Pulmonary artery endothelial cell (primary cell): ENCODE measurements at regions not wholly inside any gene's neighbourhood (a gene's known extent, or its start where the extent isn't known, plus 50 kb on each side); places are given as distances from the start of the nearest gene placed in this dataset.
"Not testable (repeated sequence)": the region's sequence is repeated elsewhere in the genome, so short reads cannot be mapped to it uniquely, and the experiment has no call there.

Experiments
- DNase-seq: peaks from one replicate; pipeline ENCODE4 v3.0.0-alpha.2; 2011; ENCODE audit warnings: low read depth, low spot score

DNA sequence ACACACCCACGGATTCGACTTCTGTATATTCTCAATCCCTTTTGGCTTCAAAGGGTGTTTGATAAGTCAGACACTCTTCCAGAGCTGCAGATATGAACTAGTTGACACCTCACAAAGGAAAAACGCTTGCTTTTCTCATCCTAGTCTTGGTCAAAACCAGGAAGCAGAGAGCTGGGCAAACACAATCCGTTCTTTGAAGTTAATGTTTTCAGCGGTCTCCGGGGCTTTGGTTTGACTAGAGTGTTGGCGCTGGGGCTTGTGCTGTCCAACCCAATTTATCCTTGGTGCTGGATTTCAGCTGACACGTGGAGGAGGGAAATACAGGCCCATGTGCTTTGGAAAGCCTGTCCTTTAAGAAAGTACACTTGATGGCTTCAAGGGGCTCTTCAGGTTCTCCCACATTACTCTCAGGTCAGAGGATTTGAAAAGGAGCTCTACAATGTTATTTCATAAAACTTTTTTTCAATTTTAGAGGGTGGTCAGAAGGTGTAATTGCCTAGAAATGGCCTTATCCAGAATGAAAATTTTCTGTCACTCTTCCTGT is 985.8 kb downstream of the VRK1 start:
- DNase-seq, result no peak

GRCh38 chr14:97785495-97785894 is 988.3 kb downstream of the VRK1 start:
- DNase-seq, result no peak

GRCh38 chr14:97788364-97788763 is 991.2 kb downstream of the VRK1 start:
- DNase-seq, result no peak

- DNase-seq, result no peak
Measured at GRCh38 chr14:97788846-97789526, 991.8 kb downstream of the VRK1 start.

- DNase-seq, result no peak
Measured at GRCh38 chr14:97791072-97791471, 993.9 kb downstream of the VRK1 start.

GRCh38 chr14:97791906-97792305 is 994.7 kb downstream of the VRK1 start:
- DNase-seq, result no peak

DNA sequence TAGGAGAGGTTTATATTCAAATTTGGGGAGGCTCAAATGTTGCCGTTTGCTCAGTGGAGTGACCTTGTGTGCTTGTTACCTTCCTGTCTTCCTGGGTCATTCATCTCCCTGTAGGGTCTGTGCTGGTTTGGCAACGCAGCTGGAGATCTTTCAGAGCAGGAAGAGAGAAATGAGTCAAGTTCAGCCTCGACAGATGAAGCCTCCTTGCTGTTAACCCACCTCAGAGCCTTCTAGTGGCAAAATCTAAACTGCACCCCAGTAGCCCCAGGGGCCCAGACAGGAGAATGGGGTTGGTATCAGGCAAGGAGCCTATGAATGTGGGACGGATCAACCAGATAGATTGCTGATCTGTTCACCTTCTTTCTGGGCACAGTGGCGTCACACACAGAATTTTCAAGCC is 999.3 kb downstream of the VRK1 start:
- no peak for DNase-seq

- no peak for DNase-seq
Measured at GRCh38 chr14:97798176-97798575, 1001.0 kb downstream of the VRK1 start.

DNA sequence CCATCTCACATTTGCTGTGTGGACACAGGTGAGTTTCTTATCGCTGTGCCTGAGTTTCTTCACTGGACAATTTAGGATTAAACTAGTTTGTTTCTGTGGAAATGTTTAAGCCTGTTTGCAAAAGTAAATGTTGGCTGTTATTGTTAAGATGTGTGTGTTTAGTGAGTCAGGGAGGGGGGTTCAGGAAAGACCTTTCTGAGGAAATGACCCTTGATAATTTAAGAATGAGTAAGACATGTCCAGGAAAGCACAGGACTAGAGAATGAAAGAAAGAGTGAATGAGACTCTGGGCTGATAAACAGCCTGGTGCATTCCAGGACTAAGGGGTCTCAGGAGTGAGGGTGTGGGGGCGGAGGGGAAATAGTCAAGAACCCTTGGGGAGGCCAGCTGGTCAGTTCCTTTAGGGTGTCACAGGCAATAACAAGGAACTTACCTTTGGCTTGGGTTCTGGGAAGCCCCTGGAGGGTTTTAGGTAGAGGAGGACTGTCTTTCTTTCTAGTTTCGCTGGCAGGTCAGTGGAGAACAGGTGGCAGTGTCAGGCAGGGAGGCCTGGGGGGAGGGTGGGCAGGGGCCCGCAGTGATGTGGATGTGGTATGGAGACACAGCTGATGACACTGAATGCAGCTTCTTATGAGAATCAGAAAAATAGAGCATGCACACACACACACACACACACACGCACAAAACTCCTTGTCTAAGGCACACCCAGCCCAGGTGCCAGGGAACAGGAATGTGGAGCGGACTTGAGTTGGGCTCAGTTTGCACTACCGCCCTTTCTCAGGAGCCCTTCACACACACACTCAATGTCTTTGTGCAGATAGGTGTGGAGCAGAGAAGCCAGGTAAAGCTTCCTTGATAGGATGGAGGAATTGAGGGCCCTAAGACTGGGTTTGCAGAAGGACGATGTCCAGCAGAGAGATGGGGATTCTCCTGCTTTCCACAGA is 1005.5 kb downstream of the VRK1 start:
- peak; percentile 15 for DNase-seq

GRCh38 chr14:97804056-97804455 is 1006.9 kb downstream of the VRK1 start:
- DNase-seq, result no peak

- no peak for DNase-seq
Measured at GRCh38 chr14:97806891-97807290, 1009.7 kb downstream of the VRK1 start.

GRCh38 chr14:97808541-97808940 is 1011.4 kb downstream of the VRK1 start:
- not testable (repeated sequence) for DNase-seq

GRCh38 chr14:97813556-97813955 is 1016.4 kb downstream of the VRK1 start:
- DNase-seq, result no peak

DNA sequence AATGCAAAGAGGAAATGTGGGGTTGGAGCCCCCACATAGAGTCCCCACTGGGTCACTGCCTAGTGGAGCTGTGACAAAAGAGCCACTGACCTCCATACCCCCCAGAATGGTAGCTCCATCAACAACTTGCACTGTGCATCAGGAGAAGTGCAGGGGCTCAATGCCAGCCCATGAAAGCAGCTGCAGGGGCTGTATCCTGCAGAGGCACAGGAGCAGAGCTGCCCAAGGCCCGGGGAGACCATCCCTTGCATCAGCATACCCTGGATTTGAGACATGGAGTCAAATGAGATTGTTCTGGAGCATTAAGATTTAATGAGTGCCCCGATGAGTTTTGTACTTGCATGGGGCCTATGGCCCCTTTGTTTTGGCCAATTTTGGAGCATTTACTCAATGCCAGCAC is 1023.6 kb downstream of the VRK1 start:
- no peak for DNase-seq

DNA sequence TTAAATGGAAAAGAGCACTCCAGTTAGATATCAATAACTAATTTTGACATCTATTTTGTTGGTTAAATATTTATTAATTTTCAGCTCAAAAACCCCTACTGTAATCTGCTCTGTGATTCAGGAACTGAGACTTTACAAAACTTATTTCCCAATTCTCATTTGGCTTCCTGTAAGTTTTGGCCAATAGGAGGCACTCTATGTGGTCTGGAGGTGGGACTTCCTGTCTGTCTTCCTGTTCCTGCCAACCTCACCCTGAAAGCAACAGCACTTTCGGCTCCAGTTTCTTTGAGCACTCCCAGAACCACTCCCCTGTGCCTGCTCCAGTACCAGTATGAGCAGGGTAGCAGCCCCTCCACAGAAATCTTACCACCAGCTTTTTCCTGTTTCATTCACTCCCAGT is 1027.0 kb downstream of the VRK1 start:
- DNase-seq, result no peak

GRCh38 chr14:97827746-97828145 is 1030.6 kb downstream of the VRK1 start:
- DNase-seq, result no peak

DNA sequence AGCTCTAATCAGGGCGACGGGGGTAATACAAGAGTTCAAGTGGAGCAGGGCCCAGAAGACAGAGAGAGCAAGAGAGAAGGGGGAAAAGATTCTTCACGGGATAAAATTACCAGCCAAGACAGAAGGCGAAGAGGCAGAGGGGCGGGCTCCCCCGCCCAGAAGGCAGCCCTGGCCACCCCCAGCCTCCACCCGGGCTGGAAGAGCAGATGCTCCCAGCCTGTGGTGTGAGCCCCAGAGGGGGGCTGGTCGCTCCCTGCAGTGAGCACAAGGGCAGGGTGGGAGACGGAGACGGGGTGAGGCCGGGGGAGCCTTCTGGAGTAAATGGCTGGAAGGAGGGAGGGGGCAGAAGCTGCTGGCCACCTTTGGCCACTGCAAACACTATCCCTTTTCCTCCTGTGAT is 1035.6 kb downstream of the VRK1 start:
- DNase-seq, result no peak

GRCh38 chr14:97838986-97839385 is 1041.8 kb downstream of the VRK1 start:
- DNase-seq, result no peak

DNA sequence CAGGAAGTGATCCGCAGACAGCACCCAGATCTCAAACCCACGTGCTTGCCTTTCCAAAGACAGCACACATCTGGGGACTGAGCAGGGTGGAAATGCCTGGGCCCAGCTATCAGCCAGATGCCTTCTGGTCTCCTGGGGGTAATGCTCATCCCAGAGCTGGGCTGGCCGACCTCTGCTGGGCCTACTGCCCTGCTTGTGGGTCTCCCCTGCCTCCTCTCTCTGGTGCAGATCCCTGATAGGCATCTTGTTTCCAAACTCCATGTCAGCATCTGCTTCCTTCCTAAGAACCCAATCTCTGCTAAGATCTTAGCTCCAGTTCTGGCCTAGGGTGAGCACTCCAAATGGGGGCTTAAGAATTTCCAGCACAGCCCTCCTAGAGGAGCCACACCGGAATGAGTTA is 1043.0 kb downstream of the VRK1 start:
- DNase-seq, result no peak

- DNase-seq, result no peak
Measured at GRCh38 chr14:97841762-97842161, 1044.6 kb downstream of the VRK1 start.

DNA sequence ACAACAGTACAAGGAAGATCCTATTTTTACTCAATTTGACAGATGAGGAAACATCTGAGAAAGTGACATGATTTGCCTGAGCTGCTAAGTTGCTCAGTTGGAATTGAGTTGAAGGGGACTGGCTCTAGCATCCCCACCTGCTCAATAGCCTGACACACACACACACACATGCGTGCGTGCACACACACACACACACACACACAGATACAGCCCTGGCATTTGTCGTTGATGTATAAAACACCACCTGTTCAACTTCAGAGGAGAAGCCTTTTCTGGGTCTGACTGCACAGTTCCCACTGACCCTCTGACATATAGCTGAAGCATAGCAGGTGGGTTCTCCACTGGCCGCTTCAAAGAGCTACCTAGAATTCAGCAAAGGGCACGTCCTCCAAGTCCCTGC is 1045.9 kb downstream of the VRK1 start:
- no peak for DNase-seq

GRCh38 chr14:97844042-97844441 is 1046.9 kb downstream of the VRK1 start:
- no peak for DNase-seq

DNA sequence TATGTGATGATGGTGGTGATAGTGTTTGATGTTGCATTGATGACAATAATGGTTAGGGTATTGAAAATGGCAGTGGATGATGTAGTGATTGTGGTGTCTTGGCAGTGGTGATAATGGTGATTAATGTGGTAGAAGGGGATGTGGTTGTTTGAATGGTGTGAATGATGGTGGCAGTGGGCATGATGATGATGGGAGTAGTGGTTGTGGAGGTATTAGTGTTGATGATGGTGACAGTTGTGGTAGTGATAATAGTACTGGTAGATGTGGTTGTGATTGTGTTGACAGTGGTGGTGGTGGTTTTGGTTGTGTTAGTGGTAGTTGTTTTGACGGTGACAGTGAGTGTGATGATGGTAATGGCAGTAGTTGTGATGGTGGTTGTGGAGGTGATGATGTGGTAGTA is 1049.0 kb downstream of the VRK1 start:
- no peak for DNase-seq
